HepG2 (cell line): ENCODE measurements at regions not wholly inside any gene's neighbourhood (a gene's known extent, or its start where the extent isn't known, plus 50 kb on each side); places are given as distances from the start of the nearest gene placed in this dataset.

ENCODE experiments used
- ATAC-seq: fragments of 200-7000 bp; cut with Tn5 transposase; 3 replicates; pipeline ENCODE4 v1.9.1; 2020; ENCODE audit warnings: mild to moderate bottlenecking, moderate library complexity
- BruUV-seq: library from RNA; stranded (reverse); fragments of 400-500 nt; replicated peaks from 2 replicates; lab custom pipeline; 2021; lab: Mats Ljungman, UMichigan
- CTCF ChIA-PET: fragments of 300-600 bp; formaldehyde crosslinking; extraction: SDS; loops from one replicate; lab custom pipeline; 2021; ENCODE audit warnings: low total read pairs, inconsistent platforms, low intra/inter-chr PET ratio; lab: Yijun Ruan, JAX
- POLR2A ChIA-PET: fragments of 350-600 bp; sonication (Branson Sonifier 250); formaldehyde crosslinking; loops from one replicate; lab custom pipeline; 2020; ENCODE audit warnings: antibody characterized with exemption, inconsistent platforms; lab: Yijun Ruan, JAX
- DNase-seq: peaks from one replicate; pipeline ENCODE4 v3.0.0-alpha.2; 2015; ENCODE audit warnings: low spot score
- FAIRE-seq: peaks from 3 replicates; lab custom pipeline; 2011; peaks lifted over from hg19 to GRCh38; lab: Jason Lieb, UNC
- H2AFZ ChIP-seq: one replicate; pipeline ENCODE4 v1.6.1; 2011; ENCODE audit warnings: low read length, inconsistent platforms
- H3K27ac ChIP-seq: fragments of 300-600 bp; 3 replicates; pipeline ENCODE4 v1.8.0; 2011; ENCODE audit warnings: mixed run types, mild to moderate bottlenecking, mixed read lengths, low read length, inconsistent platforms; ENCODE audit not compliant: insufficient read depth; ENCODE audit errors: extremely low read length
- H3K27me3 ChIP-seq, 2 experiments: fragments of 200-600 bp in 1 of 2; 2 replicates in 1 of 2; 3 replicates in 1 of 2; pipeline versions ENCODE4 v1.6.0 to v1.8.0; 2011; ENCODE audit warnings: low read length in 2 of 2, mild to moderate bottlenecking in 2 of 2, moderate library complexity in 2 of 2, inconsistent platforms in 1 of 2; ENCODE audit not compliant: insufficient read depth in 2 of 2, control insufficient read depth in 1 of 2
- H3K36me3 ChIP-seq, 2 experiments: fragments of 200-600 bp in 1 of 2; replicated peaks in 1 of 2; 2 replicates in 1 of 2; 3 replicates in 1 of 2; pipeline versions ENCODE4 v1.5.1 to v1.8.0; 2011; ENCODE audit warnings: low read length in 2 of 2, inconsistent platforms in 1 of 2; ENCODE audit not compliant: insufficient read depth in 2 of 2, control insufficient read depth in 1 of 2
- H3K4me1 ChIP-seq: 2 replicates; pipeline ENCODE4 v1.5.1; 2012; ENCODE audit warnings: low read length, inconsistent platforms; ENCODE audit not compliant: insufficient read depth
- H3K4me2 ChIP-seq: 2 replicates; pipeline ENCODE4 v1.6.0; 2011; ENCODE audit warnings: low read depth, low read length, inconsistent platforms
- H3K4me3 ChIP-seq, 3 experiments: fragments of 200-600 bp in 1 of 3; sonication (generic), shearing (Covaris generic) in 1 of 3; replicated peaks in 1 of 3; 2 replicates each; pipeline ENCODE4 v1.5.1; 2011 to 2016; ENCODE audit warnings: low read length in 3 of 3, inconsistent platforms in 2 of 3, low read depth in 2 of 3, mild to moderate bottlenecking in 2 of 3, control low read depth in 1 of 3, mixed read lengths in 1 of 3; ENCODE audit not compliant: insufficient read depth in 1 of 3
- H3K79me2 ChIP-seq: one replicate; pipeline ENCODE4 v1.6.1; 2011; ENCODE audit warnings: low read length, inconsistent platforms; ENCODE audit not compliant: insufficient read depth
- H3K9ac ChIP-seq: 2 replicates; pipeline ENCODE4 v1.6.0; 2011; ENCODE audit warnings: mild to moderate bottlenecking, low read depth, low read length, inconsistent platforms; ENCODE audit not compliant: insufficient read depth
- H3K9me3 ChIP-seq: 2 replicates; pipeline ENCODE4 v1.5.1; 2012; ENCODE audit warnings: mild to moderate bottlenecking, low read length
- H4K20me1 ChIP-seq: 2 replicates; pipeline ENCODE4 v1.6.0; 2011; ENCODE audit warnings: inconsistent platforms, mild to moderate bottlenecking, low read length, moderate library complexity; ENCODE audit not compliant: insufficient read depth
- ARID5B ChIP-seq: IDR thresholded peaks from 2 replicates; pipeline ENCODE4 v1.4.0; 2020; ENCODE audit warnings: mild to moderate bottlenecking, missing genetic modification reagents
- ATF7 ChIP-seq, 2 experiments: fragments of 450-650 bp in 1 of 2; sonication (generic) in 1 of 2; formaldehyde crosslinking in 1 of 2; IDR thresholded peaks; 2 replicates each; pipeline versions ENCODE4 v1.4.0 to v1.6.1; 2016 to 2020; ENCODE audit warnings: antibody characterized with exemption in 1 of 2, mild to moderate bottlenecking in 1 of 2, missing genetic modification reagents in 1 of 2
- CENPT ChIP-seq: sonication (generic); formaldehyde crosslinking; IDR thresholded peaks from 2 replicates; pipeline ENCODE4 v1.8.0; 2022; ENCODE audit warnings: low read depth, mild to moderate bottlenecking, moderate library complexity, missing genetic modification reagents
- MTF1 ChIP-seq: sonication (generic); formaldehyde crosslinking; IDR thresholded peaks from 2 replicates; pipeline ENCODE4 v1.5.0; 2020; ENCODE audit warnings: missing genetic modification reagents
- NFYB ChIP-seq: sonication (generic); formaldehyde crosslinking; IDR thresholded peaks from 2 replicates; pipeline ENCODE4 v1.4.0; 2020; ENCODE audit warnings: missing genetic modification reagents
- REL ChIP-seq: sonication (generic); formaldehyde crosslinking; conservative IDR thresholded peaks from 2 replicates; pipeline ENCODE4 v1.8.0; 2022; ENCODE audit warnings: mild to moderate bottlenecking, missing genetic modification reagents, moderate library complexity
- TFAP4 ChIP-seq: sonication (generic); IDR thresholded peaks from 2 replicates; pipeline ENCODE4 v1.6.1; 2016; ENCODE audit warnings: low read depth, borderline replicate concordance
- ZNF33A ChIP-seq: sonication (generic); formaldehyde crosslinking; IDR thresholded peaks from 2 replicates; pipeline ENCODE4 v1.5.1; 2020; ENCODE audit warnings: missing genetic modification reagents, mild to moderate bottlenecking, moderate library complexity, borderline replicate concordance
- ZNF790 ChIP-seq: sonication (generic); formaldehyde crosslinking; IDR thresholded peaks from 2 replicates; pipeline ENCODE4 v1.8.0; 2022; ENCODE audit warnings: missing genetic modification reagents, mild to moderate bottlenecking, borderline replicate concordance
- WGBS: methylation state at CpG from one replicate; pipeline ENCODE4 v1.1.6; 2017; ENCODE audit warnings: low lambda C conversion rate; 5-methylcytosine and 5-hydroxymethylcytosine counted together
- in situ Hi-C: cut with HindIII; loops from 2 replicates; pipeline ENCODE4 v1.10.0; 2017; ENCODE audit warnings: low pct_unique_long_range_greater_than_20kb; ENCODE audit not compliant: extremely low pct_ligation_motif_present
- intact Hi-C: fragments of 100-400 bp; cut with micrococcal nuclease; formaldehyde crosslinking; loops from one replicate; pipeline ENCODE4 v1.10.0; 2022; ENCODE audit not compliant: unreplicated experiment
- TF ChIP-seq, protein P1 (sequence below): sonication (generic); formaldehyde crosslinking; IDR thresholded peaks from 2 replicates; pipeline ENCODE4; 2020; ENCODE audit warnings: missing genetic modification reagents, mild to moderate bottlenecking, borderline replicate concordance

- Histone ChIP-seq H4K20me1 (no peaks in the 10 kb centered on the region), H3K27ac (no peak overlapping the region), H3K79me2 (no peaks in the 10 kb centered on the region), H3K36me3 (no peaks in the 10 kb centered on the region), H3K4me2 (no peak overlapping the region), H3K9ac (no peak overlapping the region), H3K4me3 (no peak overlapping the region), H3K4me1 (no peaks in the 10 kb centered on the region), H3K27me3 (peaks cover 0 to 12% of the 10 kb centered on the region in 2 experiments; a peak in 1 of 5 replicates), H3K9me3 (no peaks in the 10 kb centered on the region), H2AFZ (no peak overlapping the region)
- DNase-seq (no peak), FAIRE-seq (no peak), ATAC-seq (no peak)
- TF ChIP-seq ZNF33A (CRISPR knock-in tag) (no peak), TFAP4 (no peak), ZNF790 (CRISPR knock-in tag) (no peak), MTF1 (CRISPR knock-in tag) (no peak), NFYB (CRISPR knock-in tag) (no peak), ARID5B (CRISPR knock-in tag) (no peak), CENPT (CRISPR knock-in tag) (no peak), ATF7 (IDR thresholded peaks at IDR 0.05) (no peak), ATF7 (CRISPR knock-in tag; IDR thresholded peaks at IDR 0.05) (no peak), REL (CRISPR knock-in tag) (no peak)
- TF ChIP-seq, protein P1, sequence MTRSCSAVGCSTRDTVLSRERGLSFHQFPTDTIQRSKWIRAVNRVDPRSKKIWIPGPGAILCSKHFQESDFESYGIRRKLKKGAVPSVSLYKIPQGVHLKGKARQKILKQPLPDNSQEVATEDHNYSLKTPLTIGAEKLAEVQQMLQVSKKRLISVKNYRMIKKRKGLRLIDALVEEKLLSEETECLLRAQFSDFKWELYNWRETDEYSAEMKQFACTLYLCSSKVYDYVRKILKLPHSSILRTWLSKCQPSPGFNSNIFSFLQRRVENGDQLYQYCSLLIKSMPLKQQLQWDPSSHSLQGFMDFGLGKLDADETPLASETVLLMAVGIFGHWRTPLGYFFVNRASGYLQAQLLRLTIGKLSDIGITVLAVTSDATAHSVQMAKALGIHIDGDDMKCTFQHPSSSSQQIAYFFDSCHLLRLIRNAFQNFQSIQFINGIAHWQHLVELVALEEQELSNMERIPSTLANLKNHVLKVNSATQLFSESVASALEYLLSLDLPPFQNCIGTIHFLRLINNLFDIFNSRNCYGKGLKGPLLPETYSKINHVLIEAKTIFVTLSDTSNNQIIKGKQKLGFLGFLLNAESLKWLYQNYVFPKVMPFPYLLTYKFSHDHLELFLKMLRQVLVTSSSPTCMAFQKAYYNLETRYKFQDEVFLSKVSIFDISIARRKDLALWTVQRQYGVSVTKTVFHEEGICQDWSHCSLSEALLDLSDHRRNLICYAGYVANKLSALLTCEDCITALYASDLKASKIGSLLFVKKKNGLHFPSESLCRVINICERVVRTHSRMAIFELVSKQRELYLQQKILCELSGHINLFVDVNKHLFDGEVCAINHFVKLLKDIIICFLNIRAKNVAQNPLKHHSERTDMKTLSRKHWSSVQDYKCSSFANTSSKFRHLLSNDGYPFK (CRISPR knock-in tag) = no peak
- in situ Hi-C loops (no loop called here), intact Hi-C loops (no loop called here)
- BruUV-seq = no TSS peak
- POLR2A ChIA-PET = no interaction called here
- WGBS = 1% methylated on average over 2 of the region's 2 CpGs
- CTCF ChIA-PET = no interaction called here
Observed at GRCh38 chr5:14936588-14936987, 65.0 kb upstream of the ANKH start.
